ENCODE measurements at regions not wholly inside any gene's neighbourhood (a gene's known extent, or its start where the extent isn't known, plus 50 kb on each side); places are given as distances from the start of the nearest gene placed in this dataset.

DNA sequence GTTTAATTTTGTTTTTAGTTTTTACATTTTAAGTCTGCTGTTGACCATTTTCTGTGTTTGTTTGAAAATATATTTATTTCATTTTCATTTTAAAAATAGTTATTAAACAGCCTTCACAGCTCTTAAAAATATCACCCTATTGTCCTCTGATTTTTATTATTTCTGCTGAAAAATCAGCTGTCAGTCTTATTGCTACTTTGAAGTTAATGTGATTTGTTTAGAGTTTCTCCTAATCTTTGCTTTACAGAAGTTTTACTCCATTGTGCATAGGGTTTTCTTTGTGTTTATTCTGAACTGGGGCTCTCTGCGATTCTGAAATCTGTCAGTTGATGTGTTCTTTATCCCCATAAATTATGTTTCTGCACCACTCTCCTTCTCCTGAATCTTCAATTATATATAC is 486.3 kb downstream of the SOX5 start:
- Histone ChIP-seq H2BK12ac (ENCODE audit: insufficient read length, low read depth, low read length) (no peak overlapping the region), H3K4me1 (ENCODE audit: insufficient read depth, low read length) (no peaks in the 10 kb centered on the region), H3K9me3 (ENCODE audit: control insufficient read depth, low read depth, low read length) (no peaks in the 10 kb centered on the region), H3K27me3 (ENCODE audit: insufficient read depth, low read length) (no peaks in the 10 kb centered on the region), H4K5ac (ENCODE audit: insufficient read length, low read depth, low read length) (no peak overlapping the region), H2BK15ac (ENCODE audit: low read depth, low read length) (no peak overlapping the region), H3K79me1 (ENCODE audit: insufficient read depth, low read depth, low read length, poor library complexity, severe bottlenecking) (no peaks in the 10 kb centered on the region), H3K14ac (ENCODE audit: insufficient read depth, low read length) (no peak overlapping the region), H2BK20ac (ENCODE audit: low read depth, low read length, poor library complexity, severe bottlenecking) (no peak overlapping the region), H4K91ac (ENCODE audit: insufficient read length, low read depth, low read length) (no peak overlapping the region), H3K4me2 (ENCODE audit: insufficient read depth, insufficient read length, low read length) (no peak overlapping the region), H3K23me2 (ENCODE audit: insufficient read length, low read depth, low read length, poor library complexity, severe bottlenecking) (no peaks in the 10 kb centered on the region), H2AFZ (ENCODE audit: low read length) (no peak overlapping the region), H2BK5ac (ENCODE audit: insufficient read length, low read length) (no peak overlapping the region), H3T11ph (ENCODE audit: low read length) (no peak overlapping the region), H4K8ac (replicated peaks; ENCODE audit: insufficient read length, low read depth, low read length) (no peak overlapping the region), H3K56ac (ENCODE audit: insufficient read length, low read depth, low read length) (no peak overlapping the region), H3K79me2 (ENCODE audit: insufficient read depth, low read length) (no peaks in the 10 kb centered on the region), H3K9ac (ENCODE audit: extremely low read depth, insufficient read length, low read length) (no peak overlapping the region), H3K27ac (ENCODE audit: insufficient read length, low read depth, low read length) (no peak overlapping the region), H3K23ac (ENCODE audit: insufficient read length, low read depth, low read length) (no peak overlapping the region), H2BK120ac (ENCODE audit: low read depth, low read length, poor library complexity, severe bottlenecking) (no peak overlapping the region), H3K4ac (ENCODE audit: low read depth, low read length) (no peak overlapping the region), H3K18ac (ENCODE audit: insufficient read length, low read depth, low read length) (no peak overlapping the region), H4K20me1 (ENCODE audit: control insufficient read depth, insufficient read depth, insufficient read length) (no peaks in the 10 kb centered on the region), H2AK5ac (ENCODE audit: insufficient read length, low read length) (no peak overlapping the region)
- no peak for TF ChIP-seq CTCF (conservative IDR thresholded peaks at IDR 0.05)
- no peak overlapping the region for H3K4me3 Mint-ChIP-seq
- no peak overlapping the region for H3K27ac Mint-ChIP-seq
- peaks cover 4 to 46% (median 29%) of the 10 kb centered on the region in 3 experiments for H3K36me3 Mint-ChIP-seq (ENCODE audit: insufficient read depth in 1 of 3, low read depth in 3 of 3)
- DNase-seq, result no peak
- H3K27me3 Mint-ChIP-seq (ENCODE audit: low read depth), result no peaks in the 10 kb centered on the region; the same call in 1 of the 2 replicates
- H3K9me3 Mint-ChIP-seq, result peaks cover 36 to 39% of the 10 kb centered on the region in 2 experiments
- no peaks in the 10 kb centered on the region for H3K4me1 Mint-ChIP-seq
- WGBS (ENCODE audit: extremely low coverage, insufficient read length, low lambda C conversion rate), result no CpG with 5 or more reads among the region's 1 CpG
